SH-SY5Y (cell line): ENCODE measurements at regions not wholly inside any gene's neighbourhood (a gene's known extent, or its start where the extent isn't known, plus 50 kb on each side); places are given as distances from the start of the nearest gene placed in this dataset.

Experiments
- GATA2 ChIP-seq: IDR thresholded peaks from 2 replicates; pipeline ENCODE4 v1.6.1; 2011; ENCODE audit warnings: mild to moderate bottlenecking, low read depth, low read length
- GATA3 ChIP-seq: IDR thresholded peaks from 2 replicates; pipeline ENCODE4 v1.6.1; 2011; ENCODE audit warnings: low read depth, mild to moderate bottlenecking, low read length, moderate library complexity

DNA sequence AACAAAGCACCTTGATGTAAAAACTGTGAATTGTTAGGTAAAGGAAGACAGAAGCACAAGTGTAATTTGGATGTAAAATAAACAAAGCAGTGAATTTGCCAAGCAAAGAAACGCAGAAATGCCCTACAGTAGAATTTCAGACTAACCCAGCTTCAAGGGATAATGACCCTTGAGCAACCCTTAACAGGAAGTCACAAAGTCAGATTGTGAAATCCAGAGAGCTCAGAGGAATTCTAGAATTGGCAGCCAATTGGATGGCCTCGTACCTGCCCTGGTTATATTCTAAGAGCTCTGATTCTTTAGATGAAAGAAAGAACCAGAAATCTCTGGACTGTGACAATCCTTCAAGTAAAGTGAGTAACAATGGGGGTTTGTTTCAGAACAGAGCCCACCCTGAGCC is 152.7 kb upstream of the CHRM3 start:
- TF ChIP-seq GATA3 (no peak), GATA2 (no peak)
